Ovary (tissue), 3 donors: ENCODE measurements at regions not wholly inside any gene's neighbourhood (a gene's known extent, or its start where the extent isn't known, plus 50 kb on each side); places are given as distances from the start of the nearest gene placed in this dataset.

Experiments used
- EP300 ChIP-seq: sonication (generic); formaldehyde crosslinking; IDR thresholded peaks from one replicate; pipeline ENCODE4 v1.6.1; 2017; ENCODE audit warnings: antibody characterized with exemption
- TF ChIP-seq, protein P1 (sequence below), 3 donors: fragments of 450-650 bp in 2 of 3; fragments of 200-600 bp in 1 of 3; IDR thresholded peaks; one replicate each; pipeline versions ENCODE4 v1.5.1 to v1.8.0; 2016 to 2022; ENCODE audit warnings: antibody characterized with exemption in 3 of 3, mild to moderate bottlenecking in 1 of 3
- donor health status: DM: no; HTN: no; CAD: no.

- no peak for TF ChIP-seq EP300
- TF ChIP-seq, protein P1, sequence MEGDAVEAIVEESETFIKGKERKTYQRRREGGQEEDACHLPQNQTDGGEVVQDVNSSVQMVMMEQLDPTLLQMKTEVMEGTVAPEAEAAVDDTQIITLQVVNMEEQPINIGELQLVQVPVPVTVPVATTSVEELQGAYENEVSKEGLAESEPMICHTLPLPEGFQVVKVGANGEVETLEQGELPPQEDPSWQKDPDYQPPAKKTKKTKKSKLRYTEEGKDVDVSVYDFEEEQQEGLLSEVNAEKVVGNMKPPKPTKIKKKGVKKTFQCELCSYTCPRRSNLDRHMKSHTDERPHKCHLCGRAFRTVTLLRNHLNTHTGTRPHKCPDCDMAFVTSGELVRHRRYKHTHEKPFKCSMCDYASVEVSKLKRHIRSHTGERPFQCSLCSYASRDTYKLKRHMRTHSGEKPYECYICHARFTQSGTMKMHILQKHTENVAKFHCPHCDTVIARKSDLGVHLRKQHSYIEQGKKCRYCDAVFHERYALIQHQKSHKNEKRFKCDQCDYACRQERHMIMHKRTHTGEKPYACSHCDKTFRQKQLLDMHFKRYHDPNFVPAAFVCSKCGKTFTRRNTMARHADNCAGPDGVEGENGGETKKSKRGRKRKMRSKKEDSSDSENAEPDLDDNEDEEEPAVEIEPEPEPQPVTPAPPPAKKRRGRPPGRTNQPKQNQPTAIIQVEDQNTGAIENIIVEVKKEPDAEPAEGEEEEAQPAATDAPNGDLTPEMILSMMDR (IDR thresholded peaks at IDR 0.05) = no peak
These were observed 106.6 kb upstream of the MKLN1 start for GRCh38 chr7:131221061-131221460.
